Activated naive CD8-positive, alpha-beta T cell treated with anti-CD3 and anti-CD28 coated beads, Interleukin-2, amount 10 ng/mL, durations not matched to agents 7 days and 5 days (primary cell): ENCODE measurements at regions not wholly inside any gene's neighbourhood (a gene's known extent, or its start where the extent isn't known, plus 50 kb on each side); places are given as distances from the start of the nearest gene placed in this dataset.
"Not testable (repeated sequence)": the region's sequence is repeated elsewhere in the genome, so short reads cannot be mapped to it uniquely, and the experiment has no call there.

Experiments
- ATAC-seq: fragments of 150-1000 bp; cut with Tn5 transposase; one replicate; pipeline ENCODE4 v1.10.0; 2021; ENCODE audit warnings: low read depth, moderate library complexity
- POLR2A ChIA-PET: fragments of 350-600 bp; sonication (Branson Sonifier 250); formaldehyde crosslinking; loops from one replicate; lab custom pipeline; 2021; ENCODE audit warnings: antibody characterized with exemption; lab: Charles Lee
- DNase-seq: peaks from one replicate; pipeline ENCODE4 v3.0.0; 2021
- H3K27ac Mint-ChIP-seq: one replicate; pipeline ENCODE4 v1.8.0; 2022; ENCODE audit warnings: mild to moderate bottlenecking, mixed read lengths
- H3K27me3 Mint-ChIP-seq: one replicate; pipeline ENCODE4 v1.8.0; 2022; ENCODE audit warnings: mild to moderate bottlenecking, moderate library complexity, mixed read lengths
- H3K36me3 Mint-ChIP-seq: one replicate; pipeline ENCODE4 v1.8.0; 2021; ENCODE audit warnings: mild to moderate bottlenecking, mixed read lengths
- H3K4me1 Mint-ChIP-seq: one replicate; pipeline ENCODE4 v1.8.0; 2021; ENCODE audit warnings: mixed read lengths
- H3K4me3 Mint-ChIP-seq: one replicate; pipeline ENCODE4 v1.8.0; 2022; ENCODE audit warnings: mild to moderate bottlenecking, moderate library complexity, mixed read lengths
- H3K9me3 Mint-ChIP-seq: one replicate; pipeline ENCODE4 v1.8.0; 2021; ENCODE audit warnings: mixed read lengths

DNA sequence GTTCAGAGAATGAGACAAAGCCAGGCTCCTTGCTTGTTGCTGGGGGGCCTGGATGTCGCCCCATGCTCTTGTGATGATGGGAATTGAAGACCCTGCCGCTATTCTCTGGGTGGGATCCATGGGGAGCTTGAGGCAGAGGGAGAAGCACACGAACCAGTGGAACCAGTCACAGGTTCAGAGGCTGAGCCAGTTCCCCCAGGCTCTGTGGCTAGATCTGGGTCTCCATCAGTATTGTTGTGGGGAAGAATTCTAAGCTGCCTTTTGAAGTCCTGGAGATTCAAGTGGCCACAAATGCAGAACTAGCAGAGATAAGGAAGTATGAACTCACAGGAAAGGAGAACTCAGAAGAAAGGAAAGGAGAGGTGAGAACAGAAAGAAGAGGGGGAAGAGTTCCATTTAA, 219.4 kb downstream of the MSX2 start:
- Mint-ChIP-seq H3K4me3 (no peak overlapping the region), H3K9me3 (no peaks in the 10 kb centered on the region), H3K4me1 (no peaks in the 10 kb centered on the region), H3K27ac (no peak overlapping the region), H3K27me3 (peaks cover 10% of the 10 kb centered on the region), H3K36me3 (no peaks in the 10 kb centered on the region)
- POLR2A ChIA-PET = no interaction called here
- ATAC-seq = no peak
- no peak for DNase-seq

DNA sequence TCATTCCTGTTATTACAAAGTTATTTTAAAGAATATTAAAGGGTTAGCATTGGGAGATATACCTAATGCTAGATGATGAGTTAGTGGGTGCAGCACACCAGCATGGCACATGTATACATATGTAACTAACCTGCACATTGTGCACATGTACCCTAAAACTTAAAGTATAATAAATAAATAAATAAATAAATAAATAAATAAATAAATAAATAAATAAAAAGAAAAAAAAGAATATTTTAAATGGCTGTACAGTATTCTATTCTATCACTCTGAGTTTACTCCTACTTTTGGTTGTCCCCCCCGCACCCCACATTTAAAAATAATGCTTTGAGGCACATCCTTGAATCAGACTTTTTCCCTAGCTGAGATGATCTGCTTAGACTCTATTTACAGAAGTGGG, 218.6 kb downstream of the MSX2 start:
- H3K27me3 Mint-ChIP-seq, H3K36me3 Mint-ChIP-seq, ATAC-seq, DNase-seq, H3K4me3 Mint-ChIP-seq, H3K9me3 Mint-ChIP-seq, H3K27ac Mint-ChIP-seq, POLR2A ChIA-PET, H3K4me1 Mint-ChIP-seq: not testable (repeated sequence)

DNA sequence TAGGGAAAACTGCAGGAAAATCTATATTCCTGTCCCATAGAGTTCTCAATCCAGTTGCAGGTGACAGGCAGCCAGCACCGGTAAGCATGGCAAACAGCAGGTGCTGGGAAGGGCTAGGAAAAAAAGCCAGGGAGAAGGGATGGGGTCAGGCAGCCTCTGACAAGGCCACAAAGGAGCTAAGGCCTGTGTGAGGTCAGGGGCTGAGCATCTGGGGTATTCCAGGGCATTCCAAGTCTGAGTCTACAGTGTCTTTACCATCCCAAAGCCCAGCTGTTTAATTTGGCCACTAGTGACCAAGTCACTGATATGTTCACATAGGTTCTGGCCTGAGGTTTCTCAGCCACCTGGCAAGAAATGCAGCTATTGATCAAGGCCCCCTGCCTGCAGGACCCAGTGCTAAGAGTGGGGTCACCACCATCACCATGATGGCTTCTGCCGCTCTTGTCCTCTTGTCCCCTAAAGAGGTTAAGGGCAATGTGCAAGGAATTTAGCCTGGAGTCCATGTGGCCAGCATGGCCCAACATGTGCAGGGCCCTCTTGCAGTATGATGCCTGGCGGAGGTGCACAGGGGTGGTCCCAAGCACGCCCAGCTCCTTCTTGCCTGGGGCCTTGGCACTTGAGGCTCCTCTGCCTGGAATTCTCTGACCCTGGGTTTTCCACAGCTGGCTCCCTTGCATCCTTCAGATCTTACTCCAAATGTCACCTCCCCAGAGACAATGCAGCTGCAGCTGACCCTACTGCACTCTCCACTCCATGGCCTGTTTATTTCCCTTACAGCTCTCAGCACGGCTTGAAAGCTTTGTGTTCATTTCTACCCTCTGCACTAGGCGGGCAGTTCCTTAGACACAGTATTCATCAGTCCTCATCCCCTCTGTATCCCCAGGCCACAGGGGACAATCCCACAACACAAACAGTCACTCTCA, 213.1 kb downstream of the MSX2 start:
- Mint-ChIP-seq H3K27ac (no peak overlapping the region), H3K4me3 (no peak overlapping the region), H3K36me3 (no peaks in the 10 kb centered on the region), H3K27me3 (peaks cover 2% of the 10 kb centered on the region), H3K4me1 (no peaks in the 10 kb centered on the region), H3K9me3 (no peaks in the 10 kb centered on the region)
- DNase-seq (no peak), ATAC-seq (no peak)
- POLR2A ChIA-PET = no interaction called here

GRCh38 chr5:174935854-174936474, 211.6 kb downstream of the MSX2 start:
- Mint-ChIP-seq H3K36me3 (no peaks in the 10 kb centered on the region), H3K4me1 (no peaks in the 10 kb centered on the region), H3K27ac (no peak overlapping the region), H3K4me3 (no peak overlapping the region), H3K9me3 (peaks cover 1% of the 10 kb centered on the region), H3K27me3 (no peaks in the 10 kb centered on the region)
- ATAC-seq (no peak), DNase-seq (peak; percentile 51)
- POLR2A ChIA-PET = no interaction called here

DNA sequence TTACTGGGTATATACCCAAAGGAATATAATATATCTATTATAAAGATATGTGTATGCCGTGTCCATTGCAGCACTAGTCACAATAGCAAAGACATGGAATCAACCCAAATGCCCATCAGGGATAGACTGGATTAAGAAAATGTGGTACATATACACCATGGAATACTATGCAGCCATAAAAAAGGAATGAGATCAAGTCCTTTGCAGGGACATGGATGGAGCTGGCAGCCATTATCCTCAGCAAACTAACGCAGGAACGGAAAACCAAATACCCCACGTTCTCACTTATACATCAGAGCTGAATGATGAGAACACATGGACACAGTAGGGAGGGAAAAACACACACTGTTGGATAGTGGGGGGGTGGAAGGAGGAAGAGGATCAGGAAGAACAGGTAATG, 206.7 kb downstream of the MSX2 start:
- ATAC-seq, DNase-seq, POLR2A ChIA-PET, H3K27ac Mint-ChIP-seq, H3K36me3 Mint-ChIP-seq, H3K4me1 Mint-ChIP-seq, H3K4me3 Mint-ChIP-seq, H3K27me3 Mint-ChIP-seq, H3K9me3 Mint-ChIP-seq: not testable (repeated sequence)

DNA sequence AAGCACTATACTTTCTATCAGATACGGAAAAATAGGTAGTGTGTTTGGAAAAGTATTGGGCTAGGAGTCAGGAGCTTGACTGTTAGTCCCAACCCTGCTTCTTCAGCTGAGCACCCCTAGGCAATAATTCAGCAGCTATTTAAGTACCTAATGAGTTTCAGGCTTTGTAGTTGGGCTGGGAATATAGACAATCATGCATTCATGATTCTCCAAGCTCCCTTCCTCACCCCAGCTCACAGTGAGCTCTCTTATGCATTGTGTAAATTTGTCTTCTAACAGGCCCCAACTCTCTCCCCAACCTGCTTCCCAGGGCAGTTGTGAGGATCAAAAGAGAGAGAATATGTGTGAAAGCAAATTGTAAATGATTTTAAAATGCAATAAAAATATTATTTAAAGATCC, 201.2 kb downstream of the MSX2 start:
- H3K36me3 Mint-ChIP-seq = no peaks in the 10 kb centered on the region
- POLR2A ChIA-PET = no interaction called here
- DNase-seq (no peak), ATAC-seq (no peak)
- H3K9me3 Mint-ChIP-seq = no peaks in the 10 kb centered on the region
- peaks cover 2% of the 10 kb centered on the region for H3K27me3 Mint-ChIP-seq
- no peak overlapping the region for H3K27ac Mint-ChIP-seq
- H3K4me1 Mint-ChIP-seq = peaks cover 2% of the 10 kb centered on the region
- no peak overlapping the region for H3K4me3 Mint-ChIP-seq

DNA sequence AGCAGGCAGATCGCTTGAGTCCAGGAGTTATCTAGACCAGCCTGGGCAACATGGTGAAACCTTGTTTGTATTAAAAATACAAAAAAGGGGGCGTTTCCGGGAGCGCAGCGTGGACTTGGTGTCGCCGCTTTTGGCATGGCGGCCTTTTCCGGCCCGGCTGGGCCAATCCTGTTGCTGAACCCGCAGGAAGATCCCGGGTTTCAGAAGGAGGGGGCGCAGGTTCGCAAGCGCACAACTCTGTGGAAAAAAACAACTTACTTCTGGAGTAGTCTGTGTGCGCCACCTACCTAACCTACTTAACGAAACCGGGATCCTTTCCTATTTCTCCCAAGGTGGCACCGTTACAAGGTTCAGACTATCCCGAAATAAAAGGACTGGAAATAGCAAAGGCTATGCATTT, 198.6 kb downstream of the MSX2 start:
- no peak for ATAC-seq
- Mint-ChIP-seq H3K36me3 (no peaks in the 10 kb centered on the region), H3K27me3 (no peaks in the 10 kb centered on the region), H3K4me1 (peaks cover 2% of the 10 kb centered on the region), H3K27ac (no peak overlapping the region), H3K9me3 (no peaks in the 10 kb centered on the region), H3K4me3 (no peak overlapping the region)
- no peak for DNase-seq
- POLR2A ChIA-PET = no interaction called here

GRCh38 chr5:174920906-174921550, 196.6 kb downstream of the MSX2 start:
- H3K4me3 Mint-ChIP-seq = no peak overlapping the region
- no peaks in the 10 kb centered on the region for H3K27me3 Mint-ChIP-seq
- H3K36me3 Mint-ChIP-seq = no peaks in the 10 kb centered on the region
- POLR2A ChIA-PET = no interaction called here
- no peak for DNase-seq
- no peak overlapping the region for H3K27ac Mint-ChIP-seq
- no peaks in the 10 kb centered on the region for H3K9me3 Mint-ChIP-seq
- H3K4me1 Mint-ChIP-seq = peaks cover 2% of the 10 kb centered on the region
- no peak for ATAC-seq

DNA sequence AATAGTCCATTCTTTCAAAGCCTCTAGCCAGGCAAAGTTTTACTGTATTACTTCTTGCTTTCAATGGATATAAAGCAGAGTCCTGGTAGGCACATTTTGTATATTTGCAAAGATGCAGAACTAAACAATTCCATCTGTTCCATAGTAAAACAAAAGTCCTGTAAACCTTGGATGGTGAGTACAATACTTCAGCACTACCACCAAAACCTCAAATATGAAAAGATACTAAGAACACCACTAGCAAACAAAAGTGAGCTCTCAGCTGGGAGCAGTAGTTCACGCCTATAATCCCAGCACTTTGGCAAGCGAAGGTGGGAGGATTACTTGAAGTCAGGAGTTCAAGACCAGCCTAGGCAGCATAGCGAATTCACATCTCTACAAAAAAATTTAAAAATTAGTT, 195.0 kb downstream of the MSX2 start:
- Mint-ChIP-seq H3K4me1 (peaks cover 2% of the 10 kb centered on the region), H3K27me3 (no peaks in the 10 kb centered on the region), H3K4me3 (no peak overlapping the region), H3K27ac (no peak overlapping the region), H3K9me3 (no peaks in the 10 kb centered on the region), H3K36me3 (no peaks in the 10 kb centered on the region)
- POLR2A ChIA-PET = no interaction called here
- no peak for DNase-seq
- no peak for ATAC-seq

DNA sequence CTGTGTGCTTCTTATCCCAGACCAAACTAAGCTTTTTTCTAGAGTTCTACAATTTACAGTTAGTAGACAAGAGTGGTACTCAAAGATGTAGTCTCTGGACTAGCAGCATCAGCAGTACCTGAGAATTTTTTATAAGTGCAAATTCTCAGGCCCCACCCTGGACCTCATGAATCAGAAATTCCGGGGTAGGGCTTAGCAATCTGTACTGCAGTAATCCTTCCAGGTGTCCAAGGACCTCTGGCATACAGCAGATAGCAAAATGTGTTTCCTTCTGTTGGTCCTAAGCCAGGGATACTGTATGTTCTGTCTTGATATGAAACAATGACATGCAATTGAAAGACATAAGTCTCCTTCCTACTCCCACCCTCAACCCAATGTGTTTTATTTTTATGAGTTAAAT, 194.3 kb downstream of the MSX2 start:
- no peaks in the 10 kb centered on the region for H3K27me3 Mint-ChIP-seq
- no peaks in the 10 kb centered on the region for H3K36me3 Mint-ChIP-seq
- peaks cover 2% of the 10 kb centered on the region for H3K4me1 Mint-ChIP-seq
- POLR2A ChIA-PET = no interaction called here
- H3K27ac Mint-ChIP-seq = no peak overlapping the region
- no peaks in the 10 kb centered on the region for H3K9me3 Mint-ChIP-seq
- ATAC-seq (no peak), DNase-seq (no peak)
- no peak overlapping the region for H3K4me3 Mint-ChIP-seq

- no peak overlapping the region for H3K4me3 Mint-ChIP-seq
- ATAC-seq (no peak), DNase-seq (no peak)
- peaks cover 2% of the 10 kb centered on the region for H3K4me1 Mint-ChIP-seq
- no peaks in the 10 kb centered on the region for H3K27me3 Mint-ChIP-seq
- POLR2A ChIA-PET = no interaction called here
- no peak overlapping the region for H3K27ac Mint-ChIP-seq
- no peaks in the 10 kb centered on the region for H3K36me3 Mint-ChIP-seq
- H3K9me3 Mint-ChIP-seq = no peaks in the 10 kb centered on the region
Measured at GRCh38 chr5:174917976-174918554, 193.7 kb downstream of the MSX2 start.

DNA sequence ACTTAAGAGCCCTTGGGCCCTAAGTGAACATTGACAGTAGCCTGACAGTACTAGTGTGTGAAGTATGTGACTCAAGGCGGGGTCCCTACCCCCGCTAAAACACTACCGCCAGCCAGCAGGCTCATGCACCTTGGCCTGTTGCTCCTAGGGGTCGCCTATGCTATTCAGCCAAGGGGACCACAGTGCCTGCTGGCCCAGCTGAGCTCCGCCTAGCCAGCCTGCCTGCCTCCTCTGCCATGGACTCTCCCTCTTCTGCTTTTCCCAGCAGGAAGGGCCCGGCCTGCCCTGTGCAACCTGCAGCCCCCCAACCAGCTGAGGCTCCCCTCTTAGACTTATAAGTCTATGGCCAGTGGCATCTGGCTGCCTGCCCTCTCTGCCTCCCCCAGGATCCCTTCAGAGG, 193.1 kb downstream of the MSX2 start:
- ATAC-seq, H3K4me1 Mint-ChIP-seq, POLR2A ChIA-PET, H3K27me3 Mint-ChIP-seq, H3K27ac Mint-ChIP-seq, H3K36me3 Mint-ChIP-seq, DNase-seq, H3K4me3 Mint-ChIP-seq, H3K9me3 Mint-ChIP-seq: not testable (repeated sequence)

- not testable (repeated sequence) for ATAC-seq, H3K4me1 Mint-ChIP-seq
Measured at GRCh38 chr5:174916924-174917323, 192.5 kb downstream of the MSX2 start.

More at GRCh38 chr5:174916924-174917323, 192.5 kb downstream of the MSX2 start:
- H3K36me3 Mint-ChIP-seq, H3K9me3 Mint-ChIP-seq, DNase-seq, POLR2A ChIA-PET, H3K4me3 Mint-ChIP-seq, H3K27me3 Mint-ChIP-seq, H3K27ac Mint-ChIP-seq: not testable (repeated sequence)
